Adipocyte (in vitro differentiated cells): ENCODE measurements at regions not wholly inside any gene's neighbourhood (a gene's known extent, or its start where the extent isn't known, plus 50 kb on each side); places are given as distances from the start of the nearest gene placed in this dataset.
"Not testable (repeated sequence)": the region's sequence is repeated elsewhere in the genome, so short reads cannot be mapped to it uniquely, and the experiment has no call there.

Source experiments
- DNase-seq: peaks from one replicate; pipeline ENCODE4 v3.0.0-alpha.2; 2015; ENCODE audit warnings: low read depth
- H3K27me3 ChIP-seq: replicated peaks from 2 replicates; pipeline ENCODE4 v1.7.0; 2013; ENCODE audit warnings: mild to moderate bottlenecking, low read length, moderate library complexity; ENCODE audit not compliant: control insufficient read depth, insufficient read depth
- H3K36me3 ChIP-seq: 2 replicates; pipeline ENCODE4 v1.7.0; 2013; ENCODE audit warnings: low read length, mild to moderate bottlenecking, moderate library complexity; ENCODE audit not compliant: control insufficient read depth, insufficient read depth, severe bottlenecking
- H3K4me1 ChIP-seq: 2 replicates; pipeline ENCODE4 v1.7.0; 2013; ENCODE audit warnings: mild to moderate bottlenecking, low read length, moderate library complexity; ENCODE audit not compliant: control insufficient read depth, insufficient read depth
- H3K4me3 ChIP-seq: 2 replicates; pipeline ENCODE4 v1.7.0; 2013; ENCODE audit warnings: mild to moderate bottlenecking, low read length, moderate library complexity
- H3K9ac ChIP-seq: 2 replicates; pipeline ENCODE4 v1.7.0; 2013; ENCODE audit warnings: mild to moderate bottlenecking, low read length, moderate library complexity
- H3K9me3 ChIP-seq: 2 replicates; pipeline ENCODE4 v1.7.0; 2013; ENCODE audit warnings: mild to moderate bottlenecking, low read length, moderate library complexity; ENCODE audit not compliant: control insufficient read depth

DNA sequence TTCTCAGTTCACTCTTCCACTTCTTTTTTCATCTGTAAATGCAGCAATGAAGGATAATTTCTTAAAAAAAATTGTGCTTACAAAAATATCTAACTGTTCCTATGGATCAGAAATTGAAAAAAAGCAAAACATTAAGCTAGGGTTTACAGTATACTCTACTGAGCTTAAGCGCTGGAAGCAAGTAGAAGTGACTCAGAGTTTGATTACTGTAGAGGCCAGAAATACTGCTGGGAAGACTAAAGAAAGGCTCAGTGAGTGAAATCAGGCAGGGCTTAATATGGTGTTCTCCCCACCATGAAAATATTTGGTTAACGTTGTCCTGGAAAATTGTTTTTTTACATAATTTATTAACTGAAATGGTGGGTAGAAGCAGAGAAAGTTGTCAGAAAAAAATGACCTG, 1061.8 kb upstream of the GRIA3 start:
- H3K36me3 ChIP-seq, result no peaks in the 10 kb centered on the region
- no peak for DNase-seq
- no peaks in the 10 kb centered on the region for H3K27me3 ChIP-seq
- H3K9ac ChIP-seq, result no peak overlapping the region
- H3K4me3 ChIP-seq, result no peak overlapping the region
- H3K4me1 ChIP-seq, result no peaks in the 10 kb centered on the region
- no peaks in the 10 kb centered on the region for H3K9me3 ChIP-seq

DNA sequence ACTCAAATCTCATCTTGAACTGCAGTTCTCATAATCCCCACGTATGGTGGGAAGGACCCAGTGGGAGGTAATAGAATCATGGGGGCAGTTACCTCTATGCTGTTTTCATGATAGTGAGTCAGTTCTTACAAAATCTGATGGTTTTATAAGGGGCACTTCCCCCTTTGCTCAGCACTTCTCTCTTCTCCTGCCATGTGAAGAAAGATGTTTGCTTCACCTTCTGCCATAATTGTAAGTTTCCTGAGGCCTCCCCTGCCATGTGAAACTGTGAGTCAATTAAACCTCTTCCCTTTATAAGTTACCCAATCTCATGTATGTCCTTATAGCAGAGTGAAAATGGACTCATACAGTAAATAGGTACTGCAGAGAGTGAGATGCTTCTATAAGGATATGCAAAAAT, 1050.6 kb upstream of the GRIA3 start:
- H3K36me3 ChIP-seq, result no peaks in the 10 kb centered on the region
- no peak overlapping the region for H3K4me3 ChIP-seq
- DNase-seq, result no peak
- no peaks in the 10 kb centered on the region for H3K9me3 ChIP-seq
- no peaks in the 10 kb centered on the region for H3K27me3 ChIP-seq
- H3K9ac ChIP-seq, result no peak overlapping the region
- no peaks in the 10 kb centered on the region for H3K4me1 ChIP-seq

DNA sequence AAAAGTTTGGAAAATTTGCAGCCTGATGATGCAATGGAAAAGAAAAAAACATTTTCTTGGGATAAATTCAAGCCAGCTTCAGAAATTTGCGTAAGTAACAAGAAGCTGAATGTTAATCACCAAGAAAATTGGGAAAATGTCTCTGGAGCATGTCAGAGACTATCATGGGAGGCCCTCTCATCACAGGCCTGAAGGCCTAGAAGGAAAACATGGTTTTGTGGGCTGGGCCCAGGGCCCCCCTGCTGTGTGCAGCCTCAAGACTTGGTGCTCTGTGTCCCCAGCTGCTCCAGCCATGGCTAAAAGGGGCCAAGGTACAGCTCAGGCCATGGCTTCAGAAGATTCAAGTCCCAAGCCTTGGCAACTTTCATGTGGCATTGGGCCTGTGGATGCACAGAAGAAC, 1049.8 kb upstream of the GRIA3 start:
- peak; percentile 49 for DNase-seq
- Histone ChIP-seq H3K4me3 (no peak overlapping the region), H3K9ac (no peak overlapping the region), H3K9me3 (no peaks in the 10 kb centered on the region), H3K36me3 (no peaks in the 10 kb centered on the region), H3K27me3 (no peaks in the 10 kb centered on the region), H3K4me1 (no peaks in the 10 kb centered on the region)

DNA sequence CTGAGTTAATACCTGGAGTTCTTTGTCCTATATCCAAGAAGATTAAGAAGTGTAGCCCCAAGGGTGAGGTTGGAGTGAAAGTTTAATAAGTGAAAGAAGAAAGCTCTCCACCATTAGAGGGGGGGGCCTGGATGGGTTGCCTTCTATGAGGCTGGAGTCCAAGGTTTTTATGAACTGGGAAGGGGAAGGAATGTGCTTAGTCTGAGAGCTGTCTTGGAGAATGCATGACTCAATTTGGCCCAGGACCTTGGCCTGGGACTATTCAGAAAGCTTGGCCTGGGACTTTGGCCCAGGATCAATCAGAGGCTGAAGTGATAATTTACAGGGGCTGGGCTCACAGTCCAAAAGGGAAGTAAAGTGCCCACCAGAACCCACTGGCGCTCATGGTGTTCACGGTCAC, 1049.0 kb upstream of the GRIA3 start:
- no peak overlapping the region for H3K4me3 ChIP-seq
- no peaks in the 10 kb centered on the region for H3K9me3 ChIP-seq
- H3K4me1 ChIP-seq, result no peaks in the 10 kb centered on the region
- H3K36me3 ChIP-seq, result no peaks in the 10 kb centered on the region
- DNase-seq, result no peak
- no peaks in the 10 kb centered on the region for H3K27me3 ChIP-seq
- no peak overlapping the region for H3K9ac ChIP-seq

DNA sequence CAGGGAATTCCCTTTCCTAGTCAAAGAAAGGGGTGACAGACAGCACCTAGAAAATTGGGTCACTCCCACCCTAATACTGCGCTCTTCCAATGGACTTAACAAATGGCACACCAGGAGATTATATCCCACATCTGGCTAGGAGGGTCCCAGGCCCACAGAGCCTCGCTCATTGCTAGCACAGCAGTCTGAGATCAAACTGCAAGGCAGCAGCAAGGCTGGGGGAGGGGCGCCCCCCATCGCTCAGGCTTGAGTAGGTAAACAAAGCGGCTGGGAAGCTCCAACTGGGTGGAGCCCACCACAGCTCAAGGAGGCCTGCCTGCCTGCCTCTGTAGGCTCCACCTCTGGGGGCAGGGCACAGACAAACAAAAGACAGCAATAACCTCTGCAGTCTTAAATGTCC, 1043.9 kb upstream of the GRIA3 start:
- H3K9me3 ChIP-seq, H3K4me1 ChIP-seq, DNase-seq, H3K27me3 ChIP-seq, H3K9ac ChIP-seq, H3K4me3 ChIP-seq, H3K36me3 ChIP-seq: not testable (repeated sequence)

DNA sequence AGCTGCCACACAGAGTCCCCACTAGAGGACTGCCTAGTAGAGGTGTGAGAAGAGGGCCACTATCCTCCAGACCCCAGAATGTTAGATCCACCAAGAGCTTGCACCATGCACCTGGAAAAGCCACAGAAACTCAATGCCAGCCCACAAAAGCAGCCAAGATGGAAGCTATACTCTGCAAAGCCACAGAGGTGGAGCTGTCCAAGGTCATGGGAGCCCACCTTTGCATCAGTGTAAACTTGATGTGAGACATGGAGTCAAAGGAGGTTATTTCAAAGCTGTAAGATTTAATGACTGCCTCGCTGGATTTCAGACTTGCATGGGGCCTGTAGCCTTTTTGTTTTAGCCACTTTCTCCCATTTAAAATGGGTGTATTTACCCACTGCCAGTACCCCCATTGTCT, 1030.1 kb upstream of the GRIA3 start:
- Histone ChIP-seq H3K4me3 (no peak overlapping the region), H3K9me3 (no peaks in the 10 kb centered on the region), H3K4me1 (no peaks in the 10 kb centered on the region), H3K27me3 (no peaks in the 10 kb centered on the region), H3K36me3 (no peaks in the 10 kb centered on the region), H3K9ac (no peak overlapping the region)
- DNase-seq, result no peak

DNA sequence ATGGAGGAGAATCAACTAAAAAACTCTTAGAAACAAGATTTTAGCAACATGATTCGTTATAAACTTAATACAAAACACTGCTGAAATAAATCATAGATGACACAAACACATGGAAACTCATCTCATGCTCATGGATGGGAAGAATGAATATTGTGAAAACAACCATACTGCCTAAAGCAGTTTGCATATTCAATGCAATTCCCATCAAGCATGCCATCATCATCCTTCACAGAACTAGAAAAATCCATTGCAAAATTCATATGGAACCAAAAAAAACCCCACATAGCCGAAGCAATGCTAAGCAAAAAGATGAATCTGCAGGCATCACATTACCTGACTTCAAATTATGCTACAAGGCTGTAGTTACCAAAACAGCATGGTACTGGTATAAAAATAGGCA, 1015.8 kb upstream of the GRIA3 start:
- H3K9me3 ChIP-seq, result peaks cover 2% of the 10 kb centered on the region
- no peaks in the 10 kb centered on the region for H3K36me3 ChIP-seq
- H3K9ac ChIP-seq, result no peak overlapping the region
- H3K4me3 ChIP-seq, result no peak overlapping the region
- no peak for DNase-seq
- H3K4me1 ChIP-seq, result no peaks in the 10 kb centered on the region
- H3K27me3 ChIP-seq, result no peaks in the 10 kb centered on the region

DNA sequence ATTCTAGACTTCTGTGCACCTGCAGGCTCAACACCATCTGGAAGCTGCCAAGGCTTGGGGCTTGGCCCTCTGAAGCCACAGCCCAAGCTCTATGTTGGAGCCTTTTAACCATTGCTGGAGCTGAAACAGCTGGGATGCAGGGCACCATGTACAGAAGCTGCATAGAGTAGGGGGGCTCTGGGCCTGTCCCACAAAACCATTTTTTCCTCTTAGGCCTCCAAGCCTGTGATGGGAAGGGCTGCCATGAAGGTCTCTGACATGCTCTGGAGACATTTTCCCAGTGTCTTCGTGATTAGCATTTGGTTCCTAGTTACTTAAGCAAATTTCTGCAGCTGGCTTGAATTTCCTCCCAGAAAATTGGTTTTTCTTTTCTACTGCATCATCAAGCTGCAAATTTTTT, 999.3 kb upstream of the GRIA3 start:
- no peaks in the 10 kb centered on the region for H3K27me3 ChIP-seq
- H3K36me3 ChIP-seq, result no peaks in the 10 kb centered on the region
- H3K9ac ChIP-seq, result no peak overlapping the region
- H3K4me3 ChIP-seq, result no peak overlapping the region
- H3K9me3 ChIP-seq, result peaks cover 9% of the 10 kb centered on the region
- no peaks in the 10 kb centered on the region for H3K4me1 ChIP-seq
- no peak for DNase-seq

DNA sequence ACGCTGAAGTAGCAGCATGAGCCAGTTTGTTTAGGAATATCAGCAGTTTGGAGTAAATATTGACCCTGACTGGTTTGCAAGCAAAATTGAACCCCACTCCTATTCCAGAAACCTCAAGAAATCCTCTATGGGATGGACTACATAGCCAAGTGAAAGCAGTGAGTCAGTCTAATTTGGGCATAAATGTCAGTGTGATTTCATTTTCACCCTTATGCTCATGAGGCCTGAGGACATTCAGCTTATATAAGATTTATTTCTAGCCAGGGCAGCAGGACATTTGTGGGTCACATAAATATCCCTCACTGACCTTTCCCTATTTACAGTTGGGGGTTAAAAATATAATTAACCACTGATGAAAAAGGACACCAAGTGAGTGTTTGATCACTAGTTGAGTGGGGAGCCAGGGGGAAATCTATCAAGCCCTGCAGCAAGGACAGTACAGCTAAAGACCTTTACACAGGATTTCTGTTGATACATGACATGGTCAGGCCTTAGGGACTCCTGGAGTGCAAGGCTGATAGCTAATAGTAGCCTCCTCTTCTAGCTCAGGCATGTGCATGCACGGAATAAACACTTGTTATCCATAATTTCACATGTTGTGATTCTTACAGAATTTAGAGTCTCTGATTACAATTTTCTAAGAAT, 996.9 kb upstream of the GRIA3 start:
- Histone ChIP-seq H3K4me3 (no peak overlapping the region), H3K9ac (no peak overlapping the region), H3K27me3 (no peaks in the 10 kb centered on the region), H3K4me1 (no peaks in the 10 kb centered on the region), H3K36me3 (no peaks in the 10 kb centered on the region), H3K9me3 (peaks cover 9% of the 10 kb centered on the region)
- no peak for DNase-seq

DNA sequence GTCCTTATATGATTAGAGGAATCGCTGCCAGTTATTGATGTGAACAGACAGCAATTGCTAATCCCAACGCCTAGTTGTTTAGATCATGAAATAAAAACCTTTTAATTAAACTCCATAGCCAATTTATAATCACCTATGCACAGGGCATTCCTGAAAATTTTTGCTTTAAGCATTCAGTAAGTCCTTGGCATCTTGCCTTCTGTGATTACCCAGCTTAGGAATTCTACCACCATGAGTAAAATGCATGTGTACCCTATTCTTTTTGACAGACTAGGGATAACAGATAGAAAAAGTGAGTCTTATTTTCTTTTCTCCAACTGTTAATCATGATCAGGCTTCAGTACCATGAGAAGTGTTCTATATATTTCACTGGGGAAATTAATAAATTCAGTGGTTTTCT, 995.3 kb upstream of the GRIA3 start:
- peaks cover 14% of the 10 kb centered on the region for H3K9me3 ChIP-seq
- peak; percentile 39 for DNase-seq
- H3K4me1 ChIP-seq, result no peaks in the 10 kb centered on the region
- H3K9ac ChIP-seq, result no peak overlapping the region
- H3K27me3 ChIP-seq, result no peaks in the 10 kb centered on the region
- no peak overlapping the region for H3K4me3 ChIP-seq
- H3K36me3 ChIP-seq, result no peaks in the 10 kb centered on the region

DNA sequence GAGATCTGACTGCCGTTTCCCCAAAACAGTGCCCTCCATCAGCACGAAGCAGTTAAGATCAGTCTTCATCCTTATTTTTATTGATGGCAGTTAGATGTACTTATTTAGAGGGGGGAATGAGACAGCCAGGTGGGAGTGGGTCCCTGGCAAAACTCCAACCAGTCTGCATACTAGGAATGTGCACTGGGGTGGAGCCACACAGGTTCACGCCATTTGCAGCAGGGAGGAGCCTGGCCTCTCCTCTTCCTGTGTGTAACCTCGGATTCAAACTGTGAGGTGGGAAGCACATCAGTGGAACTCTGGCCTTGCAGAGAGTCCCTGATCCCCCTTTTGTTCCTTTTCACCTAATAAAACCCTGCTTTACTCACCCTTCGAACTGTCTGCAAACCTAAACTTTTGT, 987.7 kb upstream of the GRIA3 start:
- DNase-seq, result no peak
- H3K4me3 ChIP-seq, result no peak overlapping the region
- H3K9ac ChIP-seq, result no peak overlapping the region
- no peaks in the 10 kb centered on the region for H3K36me3 ChIP-seq
- no peaks in the 10 kb centered on the region for H3K27me3 ChIP-seq
- no peaks in the 10 kb centered on the region for H3K4me1 ChIP-seq
- H3K9me3 ChIP-seq, result peaks cover 9% of the 10 kb centered on the region

DNA sequence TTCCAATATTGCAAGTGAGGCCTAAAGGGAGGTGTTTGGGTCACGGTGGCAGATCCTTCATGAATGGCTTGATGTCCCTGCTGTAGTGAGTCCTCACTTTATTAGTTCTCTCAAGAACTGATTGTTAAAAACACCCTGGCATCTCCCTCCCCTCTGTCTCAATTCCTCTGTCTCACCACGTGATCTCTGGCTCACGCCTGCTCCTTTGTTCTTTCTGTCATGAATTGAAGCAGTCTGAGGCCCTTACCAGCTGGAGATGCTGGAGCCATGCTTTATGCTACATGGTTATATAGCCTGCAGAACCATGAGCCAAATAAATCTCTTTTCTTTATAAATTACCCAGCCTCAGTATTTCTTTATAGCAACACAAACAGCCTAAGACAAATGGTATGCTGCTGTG, 980.7 kb upstream of the GRIA3 start:
- Histone ChIP-seq H3K4me1 (no peaks in the 10 kb centered on the region), H3K4me3 (no peak overlapping the region), H3K9me3 (peaks cover under 1% of the 10 kb centered on the region), H3K27me3 (no peaks in the 10 kb centered on the region), H3K36me3 (no peaks in the 10 kb centered on the region), H3K9ac (no peak overlapping the region)
- no peak for DNase-seq
